ENCODE measurements at regions not wholly inside any gene's neighbourhood (a gene's known extent, or its start where the extent isn't known, plus 50 kb on each side); places are given as distances from the start of the nearest gene placed in this dataset.
"Not testable (repeated sequence)": the region's sequence is repeated elsewhere in the genome, so short reads cannot be mapped to it uniquely, and the experiment has no call there.

DNA sequence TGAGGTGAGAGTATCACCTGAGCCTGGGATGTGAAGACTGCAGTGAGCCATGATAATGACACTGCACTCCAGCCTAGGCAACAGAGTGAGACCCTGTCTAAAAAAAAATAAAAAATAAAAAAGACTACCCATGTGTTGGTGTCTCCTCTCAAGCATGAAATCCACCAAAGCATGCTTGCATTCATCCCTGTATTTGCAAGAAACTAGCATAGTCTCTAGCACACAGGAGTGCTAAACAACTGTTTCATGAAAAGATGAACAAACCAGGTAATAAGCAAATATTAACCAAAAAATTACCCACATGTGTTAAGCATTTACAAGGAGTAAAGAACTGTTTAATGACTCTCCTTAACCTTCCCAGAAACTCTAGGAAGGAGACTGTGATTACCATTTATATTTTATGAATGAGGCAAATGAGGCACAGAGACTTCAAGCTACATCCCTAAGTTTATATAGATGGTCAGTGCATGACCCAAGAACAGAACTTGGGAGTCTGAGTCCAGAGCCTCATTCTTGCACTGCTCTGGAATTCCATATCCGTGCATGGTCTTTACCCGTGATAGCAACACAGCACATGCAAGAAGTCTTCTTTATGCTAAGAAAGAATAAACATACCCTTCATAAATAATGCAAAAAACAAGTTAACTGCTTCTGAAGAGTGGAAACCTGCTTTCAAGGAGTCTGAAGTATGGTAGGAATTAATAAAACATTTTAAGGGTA, 186.1 kb upstream of the STS start:
- no peaks in the 10 kb centered on the region for H3K9me3 Mint-ChIP-seq
- H3K36me3 Mint-ChIP-seq (ENCODE audit: low read depth) = no peaks in the 10 kb centered on the region
- H3K4me3 Mint-ChIP-seq = no peak overlapping the region

DNA sequence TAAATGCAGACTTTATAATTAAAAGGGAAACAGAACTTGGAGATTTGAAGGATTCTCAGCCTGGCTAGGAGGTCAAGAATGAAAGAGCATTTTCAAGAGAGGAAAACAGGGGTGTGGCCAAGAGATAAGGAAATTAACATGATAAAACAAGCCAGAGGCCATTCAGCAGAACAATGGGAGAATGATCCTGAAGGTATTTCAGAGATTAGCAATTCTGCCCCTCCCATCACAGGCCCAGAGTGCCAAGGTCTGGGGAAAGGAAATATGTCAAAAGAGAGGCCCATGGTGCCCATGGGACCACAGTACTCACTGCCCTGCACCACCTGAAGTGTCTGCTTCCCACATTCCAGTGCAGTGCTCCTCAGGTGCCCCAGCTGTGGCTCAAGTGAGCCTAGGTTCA, 188.5 kb upstream of the STS start:
- TF ChIP-seq, protein P1, sequence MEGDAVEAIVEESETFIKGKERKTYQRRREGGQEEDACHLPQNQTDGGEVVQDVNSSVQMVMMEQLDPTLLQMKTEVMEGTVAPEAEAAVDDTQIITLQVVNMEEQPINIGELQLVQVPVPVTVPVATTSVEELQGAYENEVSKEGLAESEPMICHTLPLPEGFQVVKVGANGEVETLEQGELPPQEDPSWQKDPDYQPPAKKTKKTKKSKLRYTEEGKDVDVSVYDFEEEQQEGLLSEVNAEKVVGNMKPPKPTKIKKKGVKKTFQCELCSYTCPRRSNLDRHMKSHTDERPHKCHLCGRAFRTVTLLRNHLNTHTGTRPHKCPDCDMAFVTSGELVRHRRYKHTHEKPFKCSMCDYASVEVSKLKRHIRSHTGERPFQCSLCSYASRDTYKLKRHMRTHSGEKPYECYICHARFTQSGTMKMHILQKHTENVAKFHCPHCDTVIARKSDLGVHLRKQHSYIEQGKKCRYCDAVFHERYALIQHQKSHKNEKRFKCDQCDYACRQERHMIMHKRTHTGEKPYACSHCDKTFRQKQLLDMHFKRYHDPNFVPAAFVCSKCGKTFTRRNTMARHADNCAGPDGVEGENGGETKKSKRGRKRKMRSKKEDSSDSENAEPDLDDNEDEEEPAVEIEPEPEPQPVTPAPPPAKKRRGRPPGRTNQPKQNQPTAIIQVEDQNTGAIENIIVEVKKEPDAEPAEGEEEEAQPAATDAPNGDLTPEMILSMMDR (IDR thresholded peaks at IDR 0.05) = no peak
- Mint-ChIP-seq H3K27ac (no peak overlapping the region), H3K27me3 (ENCODE audit: insufficient read depth) (peaks cover 3% of the 10 kb centered on the region), H3K4me3 (no peak overlapping the region), H3K4me1 (ENCODE audit: low read depth) (no peaks in the 10 kb centered on the region), H3K36me3 (ENCODE audit: low read depth) (no peaks in the 10 kb centered on the region), H3K9me3 (no peaks in the 10 kb centered on the region)
- no peak for DNase-seq

More for the DNA sequence above, 186.1 kb upstream of the STS start:
- no peaks in the 10 kb centered on the region for H3K4me1 Mint-ChIP-seq (ENCODE audit: low read depth)
- DNase-seq = no peak
- no peak overlapping the region for H3K27ac Mint-ChIP-seq
- TF ChIP-seq, protein P1 (IDR thresholded peaks at IDR 0.05) = no peak
- peaks cover 3% of the 10 kb centered on the region for H3K27me3 Mint-ChIP-seq (ENCODE audit: insufficient read depth)

DNA sequence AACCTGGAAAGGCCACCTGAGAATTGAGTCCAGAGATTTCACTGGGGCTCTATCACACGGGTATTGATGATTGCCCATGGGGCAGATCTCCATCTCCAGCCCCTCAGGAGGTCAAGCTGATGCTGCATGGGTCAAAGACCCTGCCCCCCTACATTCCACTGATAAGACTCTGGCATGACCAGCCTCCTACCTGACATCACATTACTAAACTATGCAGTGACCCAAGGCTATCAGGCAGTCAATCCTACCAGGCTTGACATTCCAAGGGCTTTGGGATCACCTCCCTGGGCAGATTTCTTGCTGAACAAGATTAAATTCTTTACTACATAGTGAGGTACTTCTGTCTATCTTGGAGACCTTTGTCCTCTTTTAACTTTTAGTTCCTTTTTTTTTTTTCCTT, 192.7 kb upstream of the STS start:
- DNase-seq = no peak
- peaks cover 2% of the 10 kb centered on the region for H3K27me3 Mint-ChIP-seq (ENCODE audit: insufficient read depth)
- H3K4me3 Mint-ChIP-seq = no peak overlapping the region
- H3K36me3 Mint-ChIP-seq (ENCODE audit: low read depth) = no peaks in the 10 kb centered on the region
- TF ChIP-seq, protein P1 (IDR thresholded peaks at IDR 0.05) = no peak
- H3K27ac Mint-ChIP-seq = no peak overlapping the region
- H3K4me1 Mint-ChIP-seq (ENCODE audit: low read depth) = no peaks in the 10 kb centered on the region
- H3K9me3 Mint-ChIP-seq = no peaks in the 10 kb centered on the region

DNA sequence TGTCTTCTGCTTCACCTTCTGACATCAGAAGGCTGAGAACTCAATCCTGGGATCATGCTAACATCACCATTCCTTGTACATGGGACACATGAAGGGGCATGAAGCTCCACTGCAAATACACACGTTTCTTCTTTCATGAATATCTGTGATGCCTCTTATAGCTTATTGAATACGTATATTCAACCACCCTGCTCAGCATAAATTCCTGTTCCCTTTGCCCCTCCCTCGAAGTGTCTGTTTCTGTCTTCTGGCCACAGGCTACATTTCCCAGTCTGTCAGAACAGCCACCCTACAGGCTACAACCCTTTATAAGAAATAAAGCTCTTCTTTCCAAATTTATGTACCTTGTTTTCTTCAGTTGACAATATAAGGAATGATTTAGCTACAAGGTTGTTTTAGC, 201.3 kb upstream of the STS start:
- H3K9me3 Mint-ChIP-seq = no peaks in the 10 kb centered on the region
- H3K4me1 Mint-ChIP-seq (ENCODE audit: low read depth) = peaks cover 7% of the 10 kb centered on the region
- no peaks in the 10 kb centered on the region for H3K27me3 Mint-ChIP-seq (ENCODE audit: insufficient read depth)
- TF ChIP-seq, protein P1 (IDR thresholded peaks at IDR 0.05) = no peak
- H3K4me3 Mint-ChIP-seq = no peak overlapping the region
- DNase-seq = no peak
- no peak overlapping the region for H3K27ac Mint-ChIP-seq
- no peaks in the 10 kb centered on the region for H3K36me3 Mint-ChIP-seq (ENCODE audit: low read depth)

DNA sequence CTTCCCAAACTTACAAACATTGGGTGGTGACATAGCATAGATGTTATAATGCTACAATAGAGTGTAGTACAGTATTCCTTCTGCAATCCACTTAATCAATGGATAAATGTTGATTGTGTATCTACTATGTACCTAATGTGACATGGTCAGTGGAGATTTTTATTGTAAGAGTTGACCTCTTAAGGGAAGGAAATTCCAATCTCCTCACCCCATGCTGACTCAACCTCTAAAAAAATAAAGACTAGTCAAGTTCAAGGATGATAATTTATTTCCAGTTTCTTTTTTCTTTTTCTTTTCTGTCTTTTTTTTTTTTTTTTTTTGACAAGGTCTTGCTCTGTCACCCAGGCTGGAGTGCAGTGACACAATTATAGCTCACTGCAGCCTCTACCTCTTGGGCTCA, 206.5 kb upstream of the STS start:
- DNase-seq = peak; percentile 0

DNA sequence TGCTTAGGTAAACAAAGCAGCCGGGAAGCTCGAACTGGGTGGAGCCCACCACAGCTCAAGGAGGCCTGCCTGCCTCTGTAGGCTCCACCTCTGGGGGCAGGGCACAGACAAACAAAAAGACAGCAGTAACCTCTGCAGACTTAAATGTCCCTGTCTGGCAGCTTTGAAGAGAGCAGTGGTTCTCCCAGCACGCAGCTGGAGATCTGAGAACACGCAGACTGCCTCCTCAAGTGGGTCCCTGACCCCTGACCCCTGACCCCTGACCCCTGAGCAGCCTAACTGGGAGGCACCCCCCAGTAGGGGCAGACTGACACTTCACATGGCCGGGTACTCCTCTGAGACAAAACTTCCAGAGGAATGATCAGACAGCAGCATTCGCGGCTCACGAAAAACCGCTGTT, 214.6 kb upstream of the STS start:
- H3K36me3 Mint-ChIP-seq (ENCODE audit: low read depth) = not testable (repeated sequence)

More for the DNA sequence above, 206.5 kb upstream of the STS start:
- Mint-ChIP-seq H3K36me3 (ENCODE audit: low read depth) (no peaks in the 10 kb centered on the region), H3K27ac (no peak overlapping the region; the same call in 1 of the 2 replicates), H3K4me1 (ENCODE audit: low read depth) (peaks cover 16% of the 10 kb centered on the region), H3K27me3 (ENCODE audit: insufficient read depth) (no peaks in the 10 kb centered on the region), H3K4me3 (no peak overlapping the region), H3K9me3 (no peaks in the 10 kb centered on the region)
- TF ChIP-seq, protein P1 (IDR thresholded peaks at IDR 0.05) = no peak

More for the DNA sequence above, 214.6 kb upstream of the STS start:
- not testable (repeated sequence) for H3K27me3 Mint-ChIP-seq (ENCODE audit: insufficient read depth); H3K4me3 Mint-ChIP-seq; DNase-seq; H3K27ac Mint-ChIP-seq; H3K4me1 Mint-ChIP-seq (ENCODE audit: low read depth); H3K9me3 Mint-ChIP-seq
